IMR-90 (cell line): ENCODE measurements at regions not wholly inside any gene's neighbourhood (a gene's known extent, or its start where the extent isn't known, plus 50 kb on each side); places are given as distances from the start of the nearest gene placed in this dataset.

Experiments
- ATAC-seq: fragments of 200-7000 bp; cut with Tn5 transposase; 2 replicates; pipeline ENCODE4 v1.9.1; 2020; ENCODE audit warnings: low read depth, mild to moderate bottlenecking, moderate library complexity
- BruUV-seq: library from RNA; stranded (reverse); fragments of 400-500 nt; replicated peaks from 2 replicates; lab custom pipeline; 2021; lab: Mats Ljungman, UMichigan
- CTCF ChIA-PET: fragments of 300-600 bp; formaldehyde crosslinking; extraction: SDS; loops from one replicate; lab custom pipeline; 2021; ENCODE audit warnings: antibody characterized with exemption; lab: Yijun Ruan, JAX
- POLR2A ChIA-PET: fragments of 300-600 bp; sonication (Branson Sonifier 250); formaldehyde crosslinking; loops from one replicate; lab custom pipeline; 2022; ENCODE audit warnings: antibody characterized with exemption; ENCODE audit not compliant: unreplicated experiment; lab: Charles Lee
- DNase-seq: peaks from one replicate; pipeline ENCODE4 v3.0.0; 2013
- H2AFZ ChIP-seq: replicated peaks from 2 replicates; pipeline ENCODE3; 2013; ENCODE audit warnings: low read length, mild to moderate bottlenecking; ENCODE audit not compliant: poor library complexity
- H2AK5ac ChIP-seq: 2 replicates; pipeline ENCODE4 v1.6.1; 2013; ENCODE audit warnings: low read depth, low read length, inconsistent platforms
- H2AK9ac ChIP-seq: replicated peaks from 2 replicates; pipeline ENCODE3; 2013; ENCODE audit warnings: mild to moderate bottlenecking, low read depth, low read length, moderate library complexity; ENCODE audit not compliant: poor library complexity
- H2BK120ac ChIP-seq: 2 replicates; pipeline ENCODE4 v1.6.1; 2013; ENCODE audit warnings: low read depth, low read length, inconsistent platforms
- H2BK15ac ChIP-seq: 3 replicates; pipeline ENCODE4 v1.6.1; 2013; ENCODE audit warnings: low read depth, low read length, inconsistent platforms
- H2BK20ac ChIP-seq: 2 replicates; pipeline ENCODE4 v1.6.1; 2013; ENCODE audit warnings: low read depth, mild to moderate bottlenecking, inconsistent platforms, low read length, moderate library complexity
- H2BK5ac ChIP-seq: 2 replicates; pipeline ENCODE4 v1.6.1; 2013; ENCODE audit warnings: mild to moderate bottlenecking, low read depth, low read length, inconsistent platforms; ENCODE audit not compliant: poor library complexity, severe bottlenecking
- H3K14ac ChIP-seq: replicated peaks from 2 replicates; pipeline ENCODE4 v1.6.1; 2013; ENCODE audit warnings: low read depth, low read length, inconsistent platforms
- H3K18ac ChIP-seq: 2 replicates; pipeline ENCODE4 v1.6.1; 2013; ENCODE audit warnings: low read depth, low read length, control low read depth
- H3K23ac ChIP-seq: 2 replicates; pipeline ENCODE4 v1.6.1; 2013; ENCODE audit warnings: low read depth, low read length, inconsistent platforms
- H3K27ac ChIP-seq: 2 replicates; pipeline ENCODE4 v1.5.1; 2013; ENCODE audit warnings: mild to moderate bottlenecking, control low read depth, low read length; ENCODE audit not compliant: insufficient read depth
- H3K27me3 ChIP-seq: 2 replicates; pipeline ENCODE4 v1.6.1; 2013; ENCODE audit warnings: low read length; ENCODE audit not compliant: control insufficient read depth, insufficient read depth
- H3K36me3 ChIP-seq: 2 replicates; pipeline ENCODE4 v1.6.1; 2013; ENCODE audit warnings: low read length, mixed read lengths; ENCODE audit not compliant: control insufficient read depth, insufficient read depth
- H3K4ac ChIP-seq: 2 replicates; pipeline ENCODE4 v1.6.1; 2013; ENCODE audit warnings: low read depth, low read length, inconsistent platforms
- H3K4me1 ChIP-seq: 2 replicates; pipeline ENCODE4 v1.6.1; 2013; ENCODE audit warnings: low read length, mixed read lengths; ENCODE audit not compliant: control insufficient read depth, insufficient read depth
- H3K4me2 ChIP-seq: 2 replicates; pipeline ENCODE4 v1.6.1; 2013; ENCODE audit warnings: low read depth, mild to moderate bottlenecking, control low read depth, low read length, moderate library complexity
- H3K4me3 ChIP-seq: 2 replicates; pipeline ENCODE4 v1.5.1; 2013; ENCODE audit warnings: low read depth, mild to moderate bottlenecking, control low read depth, low read length, moderate library complexity; ENCODE audit not compliant: insufficient read depth
- H3K56ac ChIP-seq: 2 replicates; pipeline ENCODE4 v1.6.1; 2013; ENCODE audit warnings: low read length, inconsistent platforms; ENCODE audit not compliant: insufficient read depth; ENCODE audit errors: extremely low read depth
- H3K79me1 ChIP-seq, 2 experiments: 2 replicates each; pipeline ENCODE4 v1.6.1; 2013; ENCODE audit warnings: low read length in 2 of 2, inconsistent platforms in 1 of 2, low read depth in 1 of 2
- H3K9ac ChIP-seq: 2 replicates; pipeline ENCODE4 v1.6.1; 2013; ENCODE audit warnings: low read depth, low read length, control low read depth
- H3K9me1 ChIP-seq: 2 replicates; pipeline ENCODE4 v1.6.1; 2013; ENCODE audit warnings: low read length, inconsistent platforms; ENCODE audit not compliant: insufficient read depth
- H3K9me3 ChIP-seq: 2 replicates; pipeline ENCODE4 v1.6.1; 2013; ENCODE audit warnings: low read length; ENCODE audit not compliant: control insufficient read depth, insufficient read depth
- H4K20me1 ChIP-seq: 2 replicates; pipeline ENCODE4 v1.6.1; 2013; ENCODE audit warnings: low read length, inconsistent platforms; ENCODE audit not compliant: insufficient read depth
- H4K5ac ChIP-seq: 2 replicates; pipeline ENCODE4 v1.6.1; 2013; ENCODE audit warnings: mild to moderate bottlenecking, low read depth, low read length, control low read depth
- H4K8ac ChIP-seq, 2 experiments: 2 replicates each; pipeline ENCODE4 v1.6.1; 2013; ENCODE audit warnings: low read depth in 2 of 2, low read length in 2 of 2, control low read depth in 1 of 2, inconsistent platforms in 1 of 2
- H4K91ac ChIP-seq: 2 replicates; pipeline ENCODE4 v1.6.1; 2013; ENCODE audit warnings: low read depth, low read length, inconsistent platforms; ENCODE audit not compliant: insufficient read depth
- BHLHE40 ChIP-seq: fragments of 150-350 bp; IDR thresholded peaks from 2 replicates; pipeline ENCODE4 v1.6.1; 2016; ENCODE audit warnings: mild to moderate bottlenecking, low read depth, low read length
- CEBPB ChIP-seq: IDR thresholded peaks from 2 replicates; pipeline ENCODE4 v1.6.1; 2012; ENCODE audit warnings: low read depth, low read length, improper control_type of control experiment
- CHD1 ChIP-seq: IDR thresholded peaks from 2 replicates; pipeline ENCODE4 v1.6.1; 2012; ENCODE audit warnings: low read depth, low read length, improper control_type of control experiment
- FOS ChIP-seq: fragments of 150-350 bp; IDR thresholded peaks from 2 replicates; pipeline ENCODE4 v1.6.1; 2016; ENCODE audit warnings: low read depth, low read length
- MAFK ChIP-seq: IDR thresholded peaks from 2 replicates; pipeline ENCODE4 v1.6.1; 2012; ENCODE audit warnings: low read depth, low read length, improper control_type of control experiment
- MAZ ChIP-seq: IDR thresholded peaks from 2 replicates; pipeline ENCODE4 v1.6.1; 2012; ENCODE audit warnings: low read depth, mild to moderate bottlenecking, low read length, improper control_type of control experiment, moderate library complexity, borderline replicate concordance
- MXI1 ChIP-seq: IDR thresholded peaks from 2 replicates; pipeline ENCODE4 v1.6.1; 2012; ENCODE audit warnings: low read depth, mild to moderate bottlenecking, low read length, moderate library complexity, borderline replicate concordance
- NFE2L2 ChIP-seq: fragments of 150-350 bp; IDR thresholded peaks from 2 replicates; pipeline ENCODE4 v1.6.1; 2016; ENCODE audit warnings: low read depth, mild to moderate bottlenecking, low read length
- POLR2A ChIP-seq: IDR thresholded peaks from 2 replicates; pipeline ENCODE4 v1.6.1; 2012; ENCODE audit warnings: mild to moderate bottlenecking, low read depth, low read length
- RAD21 ChIP-seq: IDR thresholded peaks from 2 replicates; pipeline ENCODE4 v1.6.1; 2012; ENCODE audit warnings: low read length, improper control_type of control experiment
- RCOR1 ChIP-seq: IDR thresholded peaks from 2 replicates; pipeline ENCODE4 v1.6.1; 2012; ENCODE audit warnings: mild to moderate bottlenecking, low read length, improper control_type of control experiment; ENCODE audit not compliant: insufficient replicate concordance
- RFX5 ChIP-seq: IDR thresholded peaks from 2 replicates; pipeline ENCODE4 v1.8.0; 2012; ENCODE audit warnings: low read depth, mild to moderate bottlenecking, low read length, moderate library complexity
- SMC3 ChIP-seq: fragments of 150-350 bp; IDR thresholded peaks from 2 replicates; pipeline ENCODE4 v1.6.1; 2016; ENCODE audit warnings: low read depth, mild to moderate bottlenecking, antibody characterized with exemption, low read length, moderate library complexity
- WGBS, 2 experiments: methylation state at CpG; one replicate each; pipeline versions ENCODE4 v1.1.5 to v1.1.7; 2013; ENCODE audit warnings: missing lambda C conversion rate in 2 of 2; ENCODE audit not compliant: insufficient read length in 1 of 2; ENCODE audit errors: extremely low coverage in 2 of 2; 5-methylcytosine and 5-hydroxymethylcytosine counted together
- dilution Hi-C: fragments of 300-500 bp; cut with HindIII; formaldehyde crosslinking; loops from one replicate; pipeline ENCODE4 v1.14.3; 2018; ENCODE audit warnings: low sequenced_read_pairs; ENCODE audit not compliant: unreplicated experiment
- in situ Hi-C: fragments of 300-500 bp; cut with MboI; formaldehyde crosslinking; loops from 3 replicates; pipeline ENCODE4 v1.14.3; 2019; ENCODE audit warnings: low sequenced_read_pairs, inconsistent platforms, mixed read lengths
- intact Hi-C: fragments of 100-400 bp; cut with micrococcal nuclease; formaldehyde crosslinking; loops from 2 replicates; pipeline ENCODE4 v1.10.0; 2022
- TF ChIP-seq, protein P1 (sequence below): fragments of 150-350 bp; IDR thresholded peaks from 2 replicates; pipeline ENCODE4 v1.6.1; 2017; ENCODE audit warnings: mild to moderate bottlenecking, antibody characterized with exemption, low read length, low read depth
- TF ChIP-seq, protein P2 (sequence below): conservative IDR thresholded peaks from 2 replicates; pipeline ENCODE4 v1.5.1; 2012; ENCODE audit warnings: mild to moderate bottlenecking, low read depth, low read length, improper control_type of control experiment
- TF ChIP-seq, protein P3 (sequence below): fragments of 150-350 bp; IDR thresholded peaks from 2 replicates; pipeline ENCODE4 v1.6.1; 2016; ENCODE audit warnings: low read depth, mild to moderate bottlenecking, low read length, moderate library complexity, borderline replicate concordance

DNA sequence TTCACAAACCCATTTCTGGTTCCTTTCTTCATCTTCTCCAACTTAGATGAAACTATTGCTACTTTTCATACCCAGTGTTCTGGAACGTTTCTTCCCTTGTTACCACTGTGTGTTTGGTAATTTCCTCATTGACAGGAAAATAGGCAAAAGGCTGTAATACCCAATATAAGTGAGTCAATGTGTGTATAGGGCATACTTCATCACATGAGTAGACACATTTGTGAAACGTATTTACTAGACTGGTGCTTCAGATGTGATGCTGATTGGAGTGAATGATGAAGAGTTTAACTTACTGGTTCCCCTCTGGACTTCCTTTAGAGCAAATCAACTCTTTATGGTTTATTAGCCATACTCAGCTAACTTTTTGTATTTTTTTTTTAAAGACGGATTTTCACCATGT, 195.1 kb upstream of the ATP6AP2 start:
- CTCF ChIA-PET = no interaction called here
- no TSS peak for BruUV-seq
- H2AFZ ChIP-seq = no peak overlapping the region
- WGBS, 2 experiments = no CpG with 5 or more reads among the region's 3 CpGs
- no peak overlapping the region for H2BK15ac ChIP-seq
- no peak overlapping the region for H3K9ac ChIP-seq
- no peaks in the 10 kb centered on the region for H3K36me3 ChIP-seq
- no peak overlapping the region for H4K91ac ChIP-seq
- no peak overlapping the region for H2AK9ac ChIP-seq
- no peak overlapping the region for H2AK5ac ChIP-seq
- H2BK5ac ChIP-seq = no peak overlapping the region
- H3K27me3 ChIP-seq = peaks cover 13% of the 10 kb centered on the region
- intact Hi-C loops (no loop called here), dilution Hi-C loops (no loop called here), in situ Hi-C loops (no loop called here)
- no peak for ATAC-seq
- H3K18ac ChIP-seq = no peak overlapping the region
- no peaks in the 10 kb centered on the region for H3K4me1 ChIP-seq
- no peak overlapping the region for H3K56ac ChIP-seq
- no peak overlapping the region for H3K14ac ChIP-seq
- DNase-seq = no peak
- H3K27ac ChIP-seq = no peak overlapping the region
- TF ChIP-seq RFX5 (no peak), MAZ (no peak), NFE2L2 (no peak), CHD1 (no peak), MAFK (no peak), RAD21 (no peak), POLR2A (no peak), RCOR1 (no peak), FOS (no peak), BHLHE40 (no peak), SMC3 (no peak), MXI1 (no peak), CEBPB (no peak)
- TF ChIP-seq, protein P1, sequence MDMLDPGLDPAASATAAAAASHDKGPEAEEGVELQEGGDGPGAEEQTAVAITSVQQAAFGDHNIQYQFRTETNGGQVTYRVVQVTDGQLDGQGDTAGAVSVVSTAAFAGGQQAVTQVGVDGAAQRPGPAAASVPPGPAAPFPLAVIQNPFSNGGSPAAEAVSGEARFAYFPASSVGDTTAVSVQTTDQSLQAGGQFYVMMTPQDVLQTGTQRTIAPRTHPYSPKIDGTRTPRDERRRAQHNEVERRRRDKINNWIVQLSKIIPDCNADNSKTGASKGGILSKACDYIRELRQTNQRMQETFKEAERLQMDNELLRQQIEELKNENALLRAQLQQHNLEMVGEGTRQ = no peak
- TF ChIP-seq, protein P2, sequence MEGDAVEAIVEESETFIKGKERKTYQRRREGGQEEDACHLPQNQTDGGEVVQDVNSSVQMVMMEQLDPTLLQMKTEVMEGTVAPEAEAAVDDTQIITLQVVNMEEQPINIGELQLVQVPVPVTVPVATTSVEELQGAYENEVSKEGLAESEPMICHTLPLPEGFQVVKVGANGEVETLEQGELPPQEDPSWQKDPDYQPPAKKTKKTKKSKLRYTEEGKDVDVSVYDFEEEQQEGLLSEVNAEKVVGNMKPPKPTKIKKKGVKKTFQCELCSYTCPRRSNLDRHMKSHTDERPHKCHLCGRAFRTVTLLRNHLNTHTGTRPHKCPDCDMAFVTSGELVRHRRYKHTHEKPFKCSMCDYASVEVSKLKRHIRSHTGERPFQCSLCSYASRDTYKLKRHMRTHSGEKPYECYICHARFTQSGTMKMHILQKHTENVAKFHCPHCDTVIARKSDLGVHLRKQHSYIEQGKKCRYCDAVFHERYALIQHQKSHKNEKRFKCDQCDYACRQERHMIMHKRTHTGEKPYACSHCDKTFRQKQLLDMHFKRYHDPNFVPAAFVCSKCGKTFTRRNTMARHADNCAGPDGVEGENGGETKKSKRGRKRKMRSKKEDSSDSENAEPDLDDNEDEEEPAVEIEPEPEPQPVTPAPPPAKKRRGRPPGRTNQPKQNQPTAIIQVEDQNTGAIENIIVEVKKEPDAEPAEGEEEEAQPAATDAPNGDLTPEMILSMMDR = no peak
- TF ChIP-seq, protein P3, sequence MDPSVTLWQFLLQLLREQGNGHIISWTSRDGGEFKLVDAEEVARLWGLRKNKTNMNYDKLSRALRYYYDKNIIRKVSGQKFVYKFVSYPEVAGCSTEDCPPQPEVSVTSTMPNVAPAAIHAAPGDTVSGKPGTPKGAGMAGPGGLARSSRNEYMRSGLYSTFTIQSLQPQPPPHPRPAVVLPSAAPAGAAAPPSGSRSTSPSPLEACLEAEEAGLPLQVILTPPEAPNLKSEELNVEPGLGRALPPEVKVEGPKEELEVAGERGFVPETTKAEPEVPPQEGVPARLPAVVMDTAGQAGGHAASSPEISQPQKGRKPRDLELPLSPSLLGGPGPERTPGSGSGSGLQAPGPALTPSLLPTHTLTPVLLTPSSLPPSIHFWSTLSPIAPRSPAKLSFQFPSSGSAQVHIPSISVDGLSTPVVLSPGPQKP = no peak
- no peak overlapping the region for H4K8ac ChIP-seq
- H3K4ac ChIP-seq = no peak overlapping the region
- H2BK120ac ChIP-seq = no peak overlapping the region
- no peaks in the 10 kb centered on the region for H4K20me1 ChIP-seq
- no peaks in the 10 kb centered on the region for H3K79me1 ChIP-seq
- POLR2A ChIA-PET = no interaction called here
- no peak overlapping the region for H2BK20ac ChIP-seq
- H3K4me3 ChIP-seq = no peak overlapping the region
- no peak overlapping the region for H3K23ac ChIP-seq
- no peaks in the 10 kb centered on the region for H3K9me3 ChIP-seq
- no peak overlapping the region for H3K4me2 ChIP-seq
- H3K9me1 ChIP-seq = no peaks in the 10 kb centered on the region
- H4K5ac ChIP-seq = no peak overlapping the region
